ENCODE measurements at regions not wholly inside any gene's neighbourhood (a gene's known extent, or its start where the extent isn't known, plus 50 kb on each side); places are given as distances from the start of the nearest gene placed in this dataset.

DNA sequence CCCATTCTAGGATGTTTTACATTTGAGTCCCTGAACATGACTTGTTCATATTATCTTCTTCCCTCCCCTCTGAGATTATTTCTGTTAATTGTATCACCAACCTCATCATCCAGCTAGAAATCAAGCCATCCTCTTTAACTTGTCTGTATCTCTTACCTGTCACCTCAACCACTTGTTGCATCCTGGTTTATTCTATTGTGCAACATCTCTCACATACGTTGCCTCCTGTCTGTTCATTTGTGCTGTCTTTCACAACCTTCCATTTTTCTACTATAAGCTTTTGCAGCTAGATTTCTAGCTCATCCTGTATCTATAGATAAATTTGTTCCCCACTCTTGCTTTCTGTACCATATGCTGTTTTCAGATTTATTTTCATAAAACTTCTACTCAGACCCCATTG is 183.7 kb downstream of the MCHR2 start:
- no peak for DNase-seq (ENCODE audit: low read depth in 1 of 2, low spot score in 1 of 2)
- H3K4me1 ChIP-seq (ENCODE audit: low read depth): no peaks in the 10 kb centered on the region
- no peaks in the 10 kb centered on the region for H3K27me3 ChIP-seq
- TF ChIP-seq, protein P1, sequence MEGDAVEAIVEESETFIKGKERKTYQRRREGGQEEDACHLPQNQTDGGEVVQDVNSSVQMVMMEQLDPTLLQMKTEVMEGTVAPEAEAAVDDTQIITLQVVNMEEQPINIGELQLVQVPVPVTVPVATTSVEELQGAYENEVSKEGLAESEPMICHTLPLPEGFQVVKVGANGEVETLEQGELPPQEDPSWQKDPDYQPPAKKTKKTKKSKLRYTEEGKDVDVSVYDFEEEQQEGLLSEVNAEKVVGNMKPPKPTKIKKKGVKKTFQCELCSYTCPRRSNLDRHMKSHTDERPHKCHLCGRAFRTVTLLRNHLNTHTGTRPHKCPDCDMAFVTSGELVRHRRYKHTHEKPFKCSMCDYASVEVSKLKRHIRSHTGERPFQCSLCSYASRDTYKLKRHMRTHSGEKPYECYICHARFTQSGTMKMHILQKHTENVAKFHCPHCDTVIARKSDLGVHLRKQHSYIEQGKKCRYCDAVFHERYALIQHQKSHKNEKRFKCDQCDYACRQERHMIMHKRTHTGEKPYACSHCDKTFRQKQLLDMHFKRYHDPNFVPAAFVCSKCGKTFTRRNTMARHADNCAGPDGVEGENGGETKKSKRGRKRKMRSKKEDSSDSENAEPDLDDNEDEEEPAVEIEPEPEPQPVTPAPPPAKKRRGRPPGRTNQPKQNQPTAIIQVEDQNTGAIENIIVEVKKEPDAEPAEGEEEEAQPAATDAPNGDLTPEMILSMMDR (IDR thresholded peaks at IDR 0.05; ENCODE audit: low read depth, low read length): no peak
- H3K27ac ChIP-seq: no peak overlapping the region
- H3K36me3 ChIP-seq: no peaks in the 10 kb centered on the region
- no peaks in the 10 kb centered on the region for H3K9me3 ChIP-seq (ENCODE audit: low read depth)
- H3K4me3 ChIP-seq: no peak overlapping the region

DNA sequence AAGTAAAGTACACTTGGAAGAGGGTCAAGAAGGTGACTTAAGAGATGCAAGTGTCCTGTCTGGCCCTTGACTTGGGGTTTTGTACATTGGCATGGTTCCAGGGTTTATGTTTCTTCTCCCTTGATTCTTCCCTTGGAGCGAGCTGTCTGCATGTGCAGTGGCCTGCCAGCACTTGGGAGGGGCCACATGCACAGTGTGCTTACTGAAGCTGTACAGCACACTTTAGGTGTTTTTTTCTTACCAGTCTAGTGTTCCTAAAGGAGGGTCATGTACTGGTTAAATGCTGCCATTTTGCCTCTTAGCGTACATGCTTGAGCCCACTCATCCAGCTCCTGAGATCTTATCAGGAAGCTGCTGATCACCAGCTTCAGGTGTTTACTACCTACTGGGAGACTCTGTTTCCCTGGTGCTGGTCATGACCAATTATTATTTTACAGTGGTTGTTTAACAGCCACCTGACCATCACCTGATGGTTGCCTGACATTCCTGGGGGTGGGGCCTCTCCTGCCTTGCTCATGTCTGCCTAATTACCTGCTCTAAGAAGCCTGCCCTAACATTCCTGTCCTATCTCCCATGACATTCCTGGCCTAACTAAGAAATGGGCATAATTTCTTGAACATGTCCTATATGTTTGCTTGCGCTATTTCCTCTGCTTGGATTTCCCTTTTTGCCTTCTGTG is 182.9 kb downstream of the MCHR2 start:
- H3K36me3 ChIP-seq: no peaks in the 10 kb centered on the region
- no peaks in the 10 kb centered on the region for H3K4me1 ChIP-seq (ENCODE audit: low read depth)
- no peak for DNase-seq (ENCODE audit: low read depth in 1 of 2, low spot score in 1 of 2)

DNA sequence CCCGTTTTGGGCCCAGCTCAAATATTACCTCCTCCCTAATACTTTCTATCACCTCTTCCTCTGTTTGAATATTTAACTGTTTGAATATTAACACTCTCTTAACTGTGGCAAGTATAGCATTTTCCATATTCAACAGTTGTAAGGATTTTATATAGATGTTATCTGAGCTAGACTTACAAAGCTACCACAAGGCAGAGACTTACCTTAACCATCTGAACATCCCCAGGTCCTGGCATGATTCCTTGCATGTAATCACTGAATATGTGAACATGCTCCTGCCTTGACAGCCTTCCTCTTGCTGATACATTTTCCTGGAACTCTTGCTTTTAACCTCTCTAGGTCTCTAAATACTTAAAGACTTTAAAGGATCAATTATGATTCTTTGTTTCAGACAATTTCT is 182.4 kb downstream of the MCHR2 start:
- no peak for DNase-seq (ENCODE audit: low read depth in 1 of 2, low spot score in 1 of 2)
- TF ChIP-seq, protein P1 (IDR thresholded peaks at IDR 0.05; ENCODE audit: low read depth, low read length): no peak
- Histone ChIP-seq H3K9me3 (ENCODE audit: low read depth) (no peaks in the 10 kb centered on the region), H3K4me3 (no peak overlapping the region), H3K36me3 (no peaks in the 10 kb centered on the region), H3K27me3 (no peaks in the 10 kb centered on the region), H3K27ac (no peak overlapping the region), H3K4me1 (ENCODE audit: low read depth) (no peaks in the 10 kb centered on the region)

More for the DNA sequence above, 182.9 kb downstream of the MCHR2 start:
- Histone ChIP-seq H3K27me3 (no peaks in the 10 kb centered on the region), H3K4me3 (no peak overlapping the region), H3K27ac (no peak overlapping the region), H3K9me3 (ENCODE audit: low read depth) (no peaks in the 10 kb centered on the region)
- TF ChIP-seq, protein P1 (IDR thresholded peaks at IDR 0.05; ENCODE audit: low read depth, low read length): no peak

DNA sequence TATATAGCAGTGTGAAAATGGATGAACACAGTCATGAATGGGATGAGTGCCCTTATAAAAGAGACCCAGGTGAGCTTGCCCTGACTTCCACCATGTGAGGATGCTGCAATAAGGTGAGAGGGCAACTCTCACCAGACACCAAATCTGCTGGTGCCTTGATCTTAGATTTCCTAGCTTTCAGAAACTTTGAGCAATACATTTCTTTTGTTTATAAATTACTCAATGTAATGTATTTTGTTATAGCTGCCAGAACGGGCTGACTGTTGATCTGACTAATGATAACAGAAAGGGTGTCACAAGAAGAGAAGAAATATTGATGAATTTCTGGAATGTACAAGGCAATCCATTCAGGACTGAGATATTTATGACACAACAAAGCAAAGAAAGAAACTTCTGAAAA is 180.5 kb downstream of the MCHR2 start:
- no peak for DNase-seq (ENCODE audit: low read depth in 1 of 2, low spot score in 1 of 2)
- Histone ChIP-seq H3K36me3 (no peaks in the 10 kb centered on the region), H3K9me3 (ENCODE audit: low read depth) (no peaks in the 10 kb centered on the region), H3K27me3 (no peaks in the 10 kb centered on the region), H3K4me3 (no peak overlapping the region), H3K4me1 (ENCODE audit: low read depth) (no peaks in the 10 kb centered on the region), H3K27ac (no peak overlapping the region)
- TF ChIP-seq, protein P1 (IDR thresholded peaks at IDR 0.05; ENCODE audit: low read depth, low read length): no peak

DNA sequence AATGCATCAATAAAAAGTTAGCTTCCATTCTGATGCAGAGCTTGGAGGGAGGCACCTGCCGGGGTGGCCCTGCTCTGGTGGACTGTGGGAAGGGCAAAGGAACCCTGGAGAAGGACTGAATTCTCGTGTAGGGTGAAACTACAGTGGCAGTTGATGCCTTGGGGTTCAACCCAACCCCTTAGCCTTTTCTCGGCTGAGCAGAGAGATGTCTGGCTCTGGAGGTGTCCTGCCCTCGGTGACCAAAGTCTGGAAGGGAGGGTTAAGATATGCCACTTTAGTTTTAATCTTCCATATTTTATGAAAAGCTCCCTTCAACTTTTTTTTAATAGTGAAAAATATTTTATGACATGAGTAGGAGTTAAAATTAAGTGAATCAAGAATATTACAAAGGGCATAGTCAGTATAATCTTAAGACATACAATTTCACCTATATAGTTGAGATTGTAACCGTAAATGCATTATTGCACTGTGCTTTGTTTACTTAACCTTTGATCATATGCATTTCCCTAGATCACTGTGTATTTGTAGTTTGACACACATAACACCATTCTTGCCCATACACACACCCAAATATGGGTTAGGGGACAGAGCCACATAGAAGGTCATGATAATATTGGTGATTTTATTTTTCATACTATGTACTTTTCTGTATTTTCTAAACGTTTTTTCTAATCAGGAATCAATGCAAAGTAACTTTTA is 179.6 kb downstream of the MCHR2 start:
- TF ChIP-seq, protein P1 (IDR thresholded peaks at IDR 0.05; ENCODE audit: low read depth, low read length): no peak
- no peak overlapping the region for H3K4me3 ChIP-seq
- H3K4me1 ChIP-seq (ENCODE audit: low read depth): no peaks in the 10 kb centered on the region

More for the DNA sequence above, 179.6 kb downstream of the MCHR2 start:
- Histone ChIP-seq H3K36me3 (no peaks in the 10 kb centered on the region), H3K27me3 (no peaks in the 10 kb centered on the region), H3K27ac (no peak overlapping the region), H3K9me3 (ENCODE audit: low read depth) (no peaks in the 10 kb centered on the region)
- DNase-seq (ENCODE audit: low read depth in 1 of 2, low spot score in 1 of 2): no peak

All from cardiac muscle cell (in vitro differentiated cells and primary cell).